GM12878 (cell line): ENCODE measurements at regions not wholly inside any gene's neighbourhood (a gene's known extent, or its start where the extent isn't known, plus 50 kb on each side); places are given as distances from the start of the nearest gene placed in this dataset.

Source experiments
- ATAC-seq: fragments of 200-7000 bp; cut with Tn5 transposase; 3 replicates; pipeline ENCODE4 v1.9.1; 2020; ENCODE audit warnings: mild to moderate bottlenecking, moderate library complexity
- BruUV-seq: library from RNA; stranded (reverse); fragments of 400-500 nt; replicated peaks from 2 replicates; lab custom pipeline; 2021; lab: Mats Ljungman, UMichigan
- CTCF ChIA-PET: fragments of 300-600 bp; sonication (Branson Sonifier 250); formaldehyde crosslinking; extraction: SDS; loops from one replicate; lab custom pipeline; 2021; ENCODE audit warnings: inconsistent platforms; lab: Yijun Ruan, JAX
- POLR2A ChIA-PET: fragments of 350-600 bp; formaldehyde crosslinking; extraction: SDS; loops from one replicate; lab custom pipeline; 2021; ENCODE audit warnings: inconsistent platforms; lab: Charles Lee
- RAD21 ChIA-PET: fragments of 300-600 bp; sonication (Branson Sonifier 250); formaldehyde crosslinking; loops from one replicate; lab custom pipeline; 2023; ENCODE audit warnings: antibody characterized with exemption; ENCODE audit not compliant: unreplicated experiment; lab: Charles Lee
- SMC1A ChIA-PET: fragments of 300-600 bp; sonication (Branson Sonifier 250); formaldehyde crosslinking; loops from one replicate; lab custom pipeline; 2023; ENCODE audit not compliant: unreplicated experiment, uncharacterized antibody; lab: Charles Lee
- DNase-seq: peaks from one replicate; pipeline ENCODE4 v3.0.0-alpha.2; 2011; ENCODE audit warnings: low read depth, low spot score
- FAIRE-seq: peaks from 3 replicates; lab custom pipeline; 2011; peaks lifted over from hg19 to GRCh38; lab: Jason Lieb, UNC
- H2AFZ ChIP-seq: 2 replicates; pipeline ENCODE4 v1.6.0; 2011; ENCODE audit warnings: low read depth, low read length, control low read depth; ENCODE audit not compliant: control insufficient read depth
- H3K27ac ChIP-seq: 2 replicates; pipeline ENCODE4 v1.5.1; 2011; ENCODE audit warnings: control low read depth; ENCODE audit not compliant: control insufficient read depth, insufficient read depth
- H3K27me3 ChIP-seq, 2 experiments: replicated peaks in 1 of 2; 2 replicates each; pipeline versions ENCODE4 v1.6.0 to v1.6.1; 2011; ENCODE audit warnings: low read length in 1 of 2; ENCODE audit not compliant: control insufficient read depth in 2 of 2, insufficient read depth in 2 of 2
- H3K36me3 ChIP-seq, 2 experiments: 2 replicates each; pipeline ENCODE4 v1.5.1; 2011; ENCODE audit warnings: low read length in 1 of 2; ENCODE audit not compliant: control insufficient read depth in 2 of 2, insufficient read depth in 2 of 2
- H3K4me1 ChIP-seq: 2 replicates; pipeline ENCODE4 v1.6.1; 2011; ENCODE audit warnings: mild to moderate bottlenecking, low read length, moderate library complexity, mixed read lengths; ENCODE audit not compliant: control insufficient read depth, insufficient read depth
- H3K4me2 ChIP-seq: 2 replicates; pipeline ENCODE4 v1.6.0; 2011; ENCODE audit warnings: control low read depth; ENCODE audit not compliant: control insufficient read depth, insufficient read depth
- H3K4me3 ChIP-seq: fragments of 200-600 bp; sonication (generic); 2 replicates; pipeline ENCODE4 v1.5.1; 2016
- H3K79me2 ChIP-seq: 2 replicates; pipeline ENCODE4 v1.6.0; 2011; ENCODE audit warnings: low read length; ENCODE audit not compliant: control insufficient read depth, insufficient read depth
- H3K9ac ChIP-seq: 2 replicates; pipeline ENCODE4 v1.8.0; 2011; ENCODE audit warnings: low read length, control low read depth, mixed read lengths; ENCODE audit not compliant: control insufficient read depth, insufficient read depth
- H3K9me3 ChIP-seq: replicated peaks from 3 replicates; pipeline ENCODE4 v1.5.1; 2011; ENCODE audit warnings: mild to moderate bottlenecking, low read length; ENCODE audit not compliant: control insufficient read depth, insufficient read depth
- H4K20me1 ChIP-seq: 2 replicates; pipeline ENCODE4 v1.6.0; 2011; ENCODE audit not compliant: control insufficient read depth, insufficient read depth
- BMI1 ChIP-seq: fragments of 450-650 bp; IDR thresholded peaks from 2 replicates; pipeline ENCODE4 v1.6.1; 2016; ENCODE audit warnings: mild to moderate bottlenecking, moderate library complexity, borderline replicate concordance
- CBFB ChIP-seq: IDR thresholded peaks from 2 replicates; pipeline ENCODE4 v1.6.1; 2016; ENCODE audit warnings: antibody characterized with exemption, low read depth
- JUNB ChIP-seq: IDR thresholded peaks from 2 replicates; pipeline ENCODE4 v1.6.1; 2016; ENCODE audit warnings: antibody characterized with exemption, mild to moderate bottlenecking
- MEF2A ChIP-seq: IDR thresholded peaks from 2 replicates; pipeline ENCODE4 v1.6.1; 2011; ENCODE audit warnings: low read depth, mild to moderate bottlenecking, low read length, moderate library complexity; ENCODE audit not compliant: insufficient read depth
- POLR2AphosphoS2 ChIP-seq: IDR thresholded peaks from 2 replicates; pipeline ENCODE4 v1.6.1; 2011; ENCODE audit warnings: low read depth, mild to moderate bottlenecking, low read length, improper control_type of control experiment, moderate library complexity
- RCOR1 ChIP-seq: conservative IDR thresholded peaks from 2 replicates; pipeline ENCODE4 v1.6.1; 2012; ENCODE audit warnings: low read depth, low read length, improper control_type of control experiment
- SMARCA5 ChIP-seq: fragments of 450-650 bp; IDR thresholded peaks from 2 replicates; pipeline ENCODE4 v1.6.1; 2017; ENCODE audit warnings: mild to moderate bottlenecking
- SRF ChIP-seq, 2 experiments: IDR thresholded peaks; 2 replicates each; pipeline ENCODE4 v1.6.1; 2011; ENCODE audit warnings: low read depth in 2 of 2, low read length in 2 of 2, mild to moderate bottlenecking in 1 of 2, moderate library complexity in 1 of 2
- SUZ12 ChIP-seq: fragments of 200-600 bp; sonication (generic); IDR thresholded peaks from one replicate; pipeline ENCODE4 v1.6.1; 2018; ENCODE audit warnings: antibody characterized with exemption, mild to moderate bottlenecking; ENCODE audit not compliant: unreplicated experiment
- YBX1 ChIP-seq: fragments of 450-650 bp; IDR thresholded peaks from 2 replicates; pipeline ENCODE4 v1.6.1; 2016; ENCODE audit warnings: antibody characterized with exemption
- YY1 ChIP-seq: IDR thresholded peaks from 2 replicates; pipeline ENCODE4 v1.6.1; 2011; ENCODE audit warnings: low read depth, mild to moderate bottlenecking, low read length
- WGBS: methylation state at CpG from one replicate; pipeline ENCODE4 v1.1.6; 2016; ENCODE audit warnings: low lambda C conversion rate; ENCODE audit not compliant: insufficient replicate concordance, insufficient coverage; ENCODE audit errors: missing lambda C conversion rate; 5-methylcytosine and 5-hydroxymethylcytosine counted together
- in situ Hi-C: fragments of 300-500 bp; cut with MboI; formaldehyde crosslinking; loops from 9 replicates; pipeline ENCODE4 v1.14.3; 2018; ENCODE audit warnings: mixed read lengths
- intact Hi-C: fragments of 100-400 bp; cut with micrococcal nuclease; formaldehyde crosslinking; loops from one replicate; pipeline ENCODE4 v1.14.2; 2022; ENCODE audit not compliant: unreplicated experiment
- TF ChIP-seq, protein P1 (sequence below): fragments of 450-650 bp; IDR thresholded peaks from 2 replicates; pipeline ENCODE4 v1.6.1; 2014; ENCODE audit warnings: mild to moderate bottlenecking
- TF ChIP-seq, protein P2 (sequence below): IDR thresholded peaks from 2 replicates; pipeline ENCODE4 v1.6.1; 2012; ENCODE audit warnings: low read depth, low read length, improper control_type of control experiment
- TF ChIP-seq, protein P3 (sequence below): fragments of 450-650 bp; IDR thresholded peaks from 2 replicates; pipeline ENCODE4 v1.6.1; 2016; ENCODE audit warnings: mild to moderate bottlenecking

DNA sequence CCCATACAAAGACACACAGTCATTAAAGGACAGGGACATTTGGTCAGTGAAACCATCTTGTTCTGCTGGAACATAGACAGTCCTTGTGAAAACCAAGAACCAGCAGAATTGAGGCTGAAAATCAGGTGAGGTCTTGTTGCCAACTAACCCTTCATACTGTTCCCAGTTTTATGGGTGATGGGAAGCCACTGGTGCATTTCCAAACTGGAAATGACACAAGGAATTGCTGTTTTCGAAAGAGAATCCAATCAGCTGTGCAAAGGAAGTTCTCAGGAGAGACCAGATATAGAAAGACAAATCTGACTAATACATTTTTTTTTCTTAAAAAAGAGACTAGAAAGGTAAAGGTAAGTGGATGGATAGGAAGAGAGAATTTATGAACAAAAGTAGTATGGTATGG is 948.2 kb downstream of the TSN start:
- SMC1A ChIA-PET, result interaction anchor here (0.7 to 11.0 kb wide), 15 partner anchors 10 to 173 kb away, joined by 3 to 173 read pairs (median 4); no protein-coding TSS in a partner anchor
- no peaks in the 10 kb centered on the region for H3K27me3 ChIP-seq
- H4K20me1 ChIP-seq, result no peaks in the 10 kb centered on the region
- H3K79me2 ChIP-seq, result no peaks in the 10 kb centered on the region
- H3K27ac ChIP-seq, result peak overlapping the region; percentile 25; the same call in 1 of the 2 replicates
- TF ChIP-seq SMARCA5, result no peak
- TF ChIP-seq POLR2AphosphoS2, result no peak
- no peak for TF ChIP-seq MEF2A
- no peak for TF ChIP-seq SUZ12
- no peak for TF ChIP-seq YY1
- no peak for TF ChIP-seq YBX1
- TF ChIP-seq JUNB, result no peak
- no peak for TF ChIP-seq CBFB
- TF ChIP-seq, protein P1, sequence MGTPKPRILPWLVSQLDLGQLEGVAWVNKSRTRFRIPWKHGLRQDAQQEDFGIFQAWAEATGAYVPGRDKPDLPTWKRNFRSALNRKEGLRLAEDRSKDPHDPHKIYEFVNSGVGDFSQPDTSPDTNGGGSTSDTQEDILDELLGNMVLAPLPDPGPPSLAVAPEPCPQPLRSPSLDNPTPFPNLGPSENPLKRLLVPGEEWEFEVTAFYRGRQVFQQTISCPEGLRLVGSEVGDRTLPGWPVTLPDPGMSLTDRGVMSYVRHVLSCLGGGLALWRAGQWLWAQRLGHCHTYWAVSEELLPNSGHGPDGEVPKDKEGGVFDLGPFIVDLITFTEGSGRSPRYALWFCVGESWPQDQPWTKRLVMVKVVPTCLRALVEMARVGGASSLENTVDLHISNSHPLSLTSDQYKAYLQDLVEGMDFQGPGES, result no peak
- TF ChIP-seq, protein P2, sequence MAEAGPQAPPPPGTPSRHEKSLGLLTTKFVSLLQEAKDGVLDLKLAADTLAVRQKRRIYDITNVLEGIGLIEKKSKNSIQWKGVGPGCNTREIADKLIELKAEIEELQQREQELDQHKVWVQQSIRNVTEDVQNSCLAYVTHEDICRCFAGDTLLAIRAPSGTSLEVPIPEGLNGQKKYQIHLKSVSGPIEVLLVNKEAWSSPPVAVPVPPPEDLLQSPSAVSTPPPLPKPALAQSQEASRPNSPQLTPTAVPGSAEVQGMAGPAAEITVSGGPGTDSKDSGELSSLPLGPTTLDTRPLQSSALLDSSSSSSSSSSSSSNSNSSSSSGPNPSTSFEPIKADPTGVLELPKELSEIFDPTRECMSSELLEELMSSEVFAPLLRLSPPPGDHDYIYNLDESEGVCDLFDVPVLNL, result no peak
- TF ChIP-seq BMI1, result no peak
- no peak for TF ChIP-seq RCOR1
- TF ChIP-seq SRF (IDR thresholded peaks at IDR 0.05; ENCODE audit: low read depth in 2 of 2, low read length in 2 of 2), result no peak
- TF ChIP-seq, protein P3, sequence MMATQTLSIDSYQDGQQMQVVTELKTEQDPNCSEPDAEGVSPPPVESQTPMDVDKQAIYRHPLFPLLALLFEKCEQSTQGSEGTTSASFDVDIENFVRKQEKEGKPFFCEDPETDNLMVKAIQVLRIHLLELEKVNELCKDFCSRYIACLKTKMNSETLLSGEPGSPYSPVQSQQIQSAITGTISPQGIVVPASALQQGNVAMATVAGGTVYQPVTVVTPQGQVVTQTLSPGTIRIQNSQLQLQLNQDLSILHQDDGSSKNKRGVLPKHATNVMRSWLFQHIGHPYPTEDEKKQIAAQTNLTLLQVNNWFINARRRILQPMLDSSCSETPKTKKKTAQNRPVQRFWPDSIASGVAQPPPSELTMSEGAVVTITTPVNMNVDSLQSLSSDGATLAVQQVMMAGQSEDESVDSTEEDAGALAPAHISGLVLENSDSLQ, result no peak
- TF ChIP-seq, all 136 proteins: peak for 0
- intact Hi-C loops (loop anchor here (1.0 to 10.0 kb wide), 5 partner anchors 37 to 363 kb away; no protein-coding TSS in a partner anchor), in situ Hi-C loops (no loop called here)
- no peak for FAIRE-seq
- Histone ChIP-seq H3K4me3 (no peak overlapping the region), H3K36me3 (no peaks in the 10 kb centered on the region), H3K4me2 (no peak overlapping the region), H3K4me1 (peaks cover 4% of the 10 kb centered on the region), H3K9ac (no peak overlapping the region; the same call in 1 of the 2 replicates), H2AFZ (no peak overlapping the region), H3K9me3 (no peaks in the 10 kb centered on the region; the same call in 2 of the 3 replicates)
- 0% methylated on average over 1 of the region's 1 CpG for WGBS
- RAD21 ChIA-PET, result interaction anchor here (0.5 to 7.6 kb wide), 20 partner anchors 9 to 364 kb away, joined by 3 to 172 read pairs (median 4); no protein-coding TSS in a partner anchor
- CTCF ChIA-PET, result interaction anchor here (1.4 to 4.8 kb wide), 5 partner anchors 10 to 42 kb away, joined by 4 to 21 read pairs (median 9); no protein-coding TSS in a partner anchor
- DNase-seq, result no peak
- no TSS peak for BruUV-seq
- POLR2A ChIA-PET, result interaction anchor here (0.9 to 4.3 kb wide), 5 partner anchors 22 to 42 kb away, joined by 3 to 27 read pairs (median 4); no protein-coding TSS in a partner anchor
- no peak for ATAC-seq
